GM13976 (cell line): ENCODE measurements at regions not wholly inside any gene's neighbourhood (a gene's known extent, or its start where the extent isn't known, plus 50 kb on each side); places are given as distances from the start of the nearest gene placed in this dataset.

ENCODE experiments used
- DNase-seq: peaks from one replicate; pipeline ENCODE4 v3.0.0; 2012; ENCODE audit warnings: low spot score
- CTCF ChIP-seq: IDR thresholded peaks from 2 replicates; pipeline ENCODE4 v1.5.1; 2012; ENCODE audit warnings: borderline replicate concordance, mild to moderate bottlenecking; ENCODE audit not compliant: insufficient read depth; ENCODE audit errors: extremely low read depth, missing control alignments, control extremely low read depth
- in situ Hi-C: fragments of 300-500 bp; cut with MboI; formaldehyde crosslinking; loops from one replicate; pipeline ENCODE4 v1.12.0; 2022; ENCODE audit warnings: low sequenced_read_pairs, mixed read lengths, inconsistent platforms; ENCODE audit not compliant: unreplicated experiment

GRCh38 chr17:6938637-6939036 lies 57.2 kb upstream of the ALOX12 start:
- in situ Hi-C loops, result no loop called here

GRCh38 chr17:6940186-6940649 lies 55.6 kb upstream of the ALOX12 start:
- no peak for TF ChIP-seq CTCF
- in situ Hi-C loops, result no loop called here
- no peak for DNase-seq

More at GRCh38 chr17:6938637-6939036, 57.2 kb upstream of the ALOX12 start:
- TF ChIP-seq CTCF, result no peak
- DNase-seq, result peak; percentile 47

- TF ChIP-seq CTCF, result no peak
- DNase-seq, result no peak
- in situ Hi-C loops, result no loop called here
Measured at GRCh38 chr17:6941989-6942388, 53.9 kb upstream of the ALOX12 start.

GRCh38 chr17:6943406-6943805 lies 52.4 kb upstream of the ALOX12 start:
- in situ Hi-C loops, result no loop called here
- no peak for TF ChIP-seq CTCF
- no peak for DNase-seq
